Astrocyte (in vitro differentiated cells and primary cell): ENCODE measurements at regions not wholly inside any gene's neighbourhood (a gene's known extent, or its start where the extent isn't known, plus 50 kb on each side); places are given as distances from the start of the nearest gene placed in this dataset.

Source experiments
- CTCF ChIP-seq: IDR thresholded peaks from 2 replicates; pipeline ENCODE4 v1.5.1; 2011; ENCODE audit warnings: low read depth, mild to moderate bottlenecking, inconsistent platforms, low read length, moderate library complexity; ENCODE audit not compliant: insufficient read depth
- EZH2 ChIP-seq: IDR thresholded peaks from 2 replicates; pipeline ENCODE4 v1.6.1; 2012; ENCODE audit warnings: mild to moderate bottlenecking, low read length, inconsistent platforms; ENCODE audit not compliant: insufficient read depth

- TF ChIP-seq CTCF (no peak), EZH2 (no peak)
Observed at GRCh38 chr3:28847736-28848135, 433.1 kb upstream of the RBMS3 start.
